SU-DHL-6 (cell line): ENCODE measurements at regions not wholly inside any gene's neighbourhood (a gene's known extent, or its start where the extent isn't known, plus 50 kb on each side); places are given as distances from the start of the nearest gene placed in this dataset.

Experiments
- H2AFZ ChIP-seq: fragments of 200-600 bp; sonication (generic); 2 replicates; pipeline ENCODE4 v1.6.1; 2014; ENCODE audit warnings: low read depth, mild to moderate bottlenecking, moderate library complexity, mixed read lengths, antibody characterized with exemption, low read length; ENCODE audit not compliant: severe bottlenecking
- H3F3A ChIP-seq: fragments of 200-600 bp; shearing (Covaris generic); 2 replicates; pipeline ENCODE4 v1.6.0; 2016; ENCODE audit warnings: antibody characterized with exemption, mild to moderate bottlenecking; ENCODE audit not compliant: insufficient read depth
- H3K27ac ChIP-seq: fragments of 200-600 bp; sonication (generic); 2 replicates; pipeline ENCODE4 v1.5.1; 2016; ENCODE audit warnings: low read depth, mild to moderate bottlenecking, low read length, moderate library complexity, mixed read lengths
- H3K27me3 ChIP-seq: fragments of 200-600 bp; sonication (generic), shearing (Covaris generic); 2 replicates; pipeline ENCODE4 v1.6.0; 2014; ENCODE audit warnings: mild to moderate bottlenecking, low read length
- H3K36me3 ChIP-seq: fragments of 200-600 bp; sonication (generic); 2 replicates; pipeline ENCODE4 v1.6.1; 2014; ENCODE audit warnings: mild to moderate bottlenecking, low read length, mixed read lengths
- H3K4me2 ChIP-seq: fragments of 300-600, 200-600 bp; shearing (Covaris generic), sonication (generic); 2 replicates; pipeline ENCODE4 v1.6.0; 2014; ENCODE audit warnings: low read length, low read depth, mild to moderate bottlenecking; ENCODE audit not compliant: poor library complexity, severe bottlenecking
- H3K4me3 ChIP-seq: fragments of 200-600 bp; sonication (generic); 2 replicates; pipeline ENCODE4 v1.5.1; 2014; ENCODE audit warnings: antibody characterized with exemption, low read length, mild to moderate bottlenecking, mixed read lengths; ENCODE audit not compliant: insufficient read depth, poor library complexity, severe bottlenecking
- H3K79me2 ChIP-seq: fragments of 200-600 bp; sonication (generic); 2 replicates; pipeline ENCODE4 v1.6.1; 2014; ENCODE audit warnings: mild to moderate bottlenecking, low read length, moderate library complexity; ENCODE audit not compliant: insufficient read depth
- H3K9ac ChIP-seq: fragments of 200-600 bp; sonication (generic); 2 replicates; pipeline ENCODE4 v1.7.0; 2014; ENCODE audit warnings: mild to moderate bottlenecking, low read length
- H3K9me2 ChIP-seq: fragments of 200-600 bp; sonication (generic); replicated peaks from 2 replicates; pipeline ENCODE4 v1.6.1; 2014; ENCODE audit warnings: low read length; ENCODE audit not compliant: insufficient read depth
- H3K9me3 ChIP-seq: fragments of 200-600 bp; sonication (generic); 2 replicates; pipeline ENCODE4 v1.6.1; 2014; ENCODE audit warnings: low read length, mixed read lengths; ENCODE audit not compliant: insufficient read depth
- H4K20me1 ChIP-seq: fragments of 200-600 bp; sonication (generic); 2 replicates; pipeline ENCODE4 v1.6.1; 2014; ENCODE audit warnings: low read depth, mild to moderate bottlenecking, antibody characterized with exemption, low read length, moderate library complexity, mixed read lengths
- CTCF ChIP-seq: fragments of 200-600 bp; sonication (generic); IDR thresholded peaks from one replicate; pipeline ENCODE4 v1.5.1; 2017; ENCODE audit warnings: antibody characterized with exemption, mild to moderate bottlenecking, low read length, moderate library complexity; ENCODE audit not compliant: insufficient read depth, poor library complexity, severe bottlenecking
- EZH2phosphoT487 ChIP-seq: fragments of 200-600 bp; sonication (generic), shearing (Covaris generic); conservative IDR thresholded peaks from 2 replicates; pipeline ENCODE4 v1.6.1; 2018; ENCODE audit warnings: mild to moderate bottlenecking, antibody characterized with exemption, low read length, moderate library complexity, mixed read lengths

GRCh38 chr1:67560580-67561255, 124.3 kb upstream of the GADD45A start:
- H3K27ac ChIP-seq, result no peak overlapping the region
- H3K4me3 ChIP-seq, result no peak overlapping the region
- H3K9ac ChIP-seq, result no peak overlapping the region
- H3K4me2 ChIP-seq, result no peak overlapping the region
- H3K9me3 ChIP-seq, result no peaks in the 10 kb centered on the region
- H3F3A ChIP-seq, result no peaks in the 10 kb centered on the region
- no peaks in the 10 kb centered on the region for H3K36me3 ChIP-seq
- no peaks in the 10 kb centered on the region for H3K79me2 ChIP-seq
- H4K20me1 ChIP-seq, result no peaks in the 10 kb centered on the region
- no peaks in the 10 kb centered on the region for H3K9me2 ChIP-seq
- no peak overlapping the region for H2AFZ ChIP-seq
- no peak for TF ChIP-seq CTCF
- no peak for TF ChIP-seq EZH2phosphoT487
- no peaks in the 10 kb centered on the region for H3K27me3 ChIP-seq

DNA sequence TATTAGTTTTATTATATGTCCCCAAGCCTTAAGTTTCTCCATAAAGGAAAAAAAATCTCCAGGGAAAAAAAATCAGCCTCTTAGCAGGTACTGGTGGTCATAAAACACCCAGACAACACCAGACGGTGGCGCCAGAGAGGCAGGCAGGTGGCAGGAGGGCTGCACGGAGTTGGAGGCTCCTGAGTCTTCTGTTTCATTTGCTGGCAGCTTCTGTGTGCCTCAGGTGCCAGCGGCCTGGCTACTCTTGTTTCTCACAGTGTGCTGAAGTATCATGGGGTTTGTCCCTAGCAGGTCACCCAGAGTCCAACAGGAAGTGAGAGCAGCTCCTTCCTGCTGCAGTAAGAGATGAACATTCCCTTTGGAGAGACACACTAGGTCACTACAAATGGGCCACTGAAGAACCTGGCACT, 123.3 kb upstream of the GADD45A start:
- Histone ChIP-seq H3K4me3 (no peak overlapping the region), H3K9ac (no peak overlapping the region), H2AFZ (no peak overlapping the region), H3K9me3 (no peaks in the 10 kb centered on the region), H4K20me1 (no peaks in the 10 kb centered on the region), H3F3A (no peaks in the 10 kb centered on the region), H3K4me2 (no peak overlapping the region), H3K27ac (no peak overlapping the region), H3K36me3 (no peaks in the 10 kb centered on the region), H3K79me2 (no peaks in the 10 kb centered on the region), H3K27me3 (no peaks in the 10 kb centered on the region), H3K9me2 (no peaks in the 10 kb centered on the region)
- TF ChIP-seq CTCF (peak; percentile 71), EZH2phosphoT487 (no peak)

DNA sequence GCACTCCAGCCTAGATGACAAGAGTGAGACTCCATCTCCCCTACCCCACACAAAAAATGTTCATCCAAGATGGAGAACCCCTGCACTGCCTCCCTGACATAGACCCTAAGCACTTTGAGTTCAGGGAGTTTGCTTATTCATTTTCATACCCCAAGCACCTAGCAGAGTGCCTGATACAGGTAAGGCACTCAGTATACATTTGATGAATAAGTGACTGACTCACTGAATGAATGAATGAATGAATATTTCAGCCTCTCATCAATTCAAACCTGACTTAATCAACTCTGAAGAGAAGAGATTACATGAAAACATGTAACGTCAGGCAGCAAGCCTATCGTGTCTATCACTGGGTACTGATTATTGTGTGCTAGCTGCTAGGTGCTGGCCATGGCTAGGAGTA, 121.3 kb upstream of the GADD45A start:
- no peak overlapping the region for H3K4me2 ChIP-seq

More for the DNA sequence above, 121.3 kb upstream of the GADD45A start:
- no peaks in the 10 kb centered on the region for H3K27me3 ChIP-seq
- H3F3A ChIP-seq, result no peaks in the 10 kb centered on the region
- H3K9ac ChIP-seq, result no peak overlapping the region
- H3K9me3 ChIP-seq, result no peaks in the 10 kb centered on the region
- no peak overlapping the region for H3K27ac ChIP-seq
- H4K20me1 ChIP-seq, result no peaks in the 10 kb centered on the region
- no peaks in the 10 kb centered on the region for H3K36me3 ChIP-seq
- no peaks in the 10 kb centered on the region for H3K9me2 ChIP-seq
- H2AFZ ChIP-seq, result no peak overlapping the region
- TF ChIP-seq EZH2phosphoT487 (no peak), CTCF (no peak)
- H3K4me3 ChIP-seq, result no peak overlapping the region
- no peaks in the 10 kb centered on the region for H3K79me2 ChIP-seq
